Cardiac fibroblast (primary cell): ENCODE measurements at regions not wholly inside any gene's neighbourhood (a gene's known extent, or its start where the extent isn't known, plus 50 kb on each side); places are given as distances from the start of the nearest gene placed in this dataset.
"Not testable (repeated sequence)": the region's sequence is repeated elsewhere in the genome, so short reads cannot be mapped to it uniquely, and the experiment has no call there.

ENCODE experiments used
- DNase-seq, 2 donors: peaks; one replicate each; pipeline versions ENCODE4 v3.0.0 to v3.0.0-alpha.2; 2010; ENCODE audit warnings: low read depth in 2 of 2
- H3K4me3 ChIP-seq, 2 donors: replicated peaks in 1 of 2; 1 replicate in 1 of 2; 2 replicates in 1 of 2; pipeline ENCODE4 v1.5.1; 2011; ENCODE audit warnings: low read depth in 2 of 2, low read length in 2 of 2, mild to moderate bottlenecking in 2 of 2, moderate library complexity in 1 of 2
- CTCF ChIP-seq: IDR thresholded peaks from one replicate; pipeline ENCODE4 v1.5.1; 2011; ENCODE audit warnings: low read depth, mild to moderate bottlenecking, low read length, inconsistent platforms

GRCh38 chr14:106134886-106135285 is 608.5 kb downstream of the TMEM121 start:
- no peak overlapping the region for H3K4me3 ChIP-seq
- TF ChIP-seq CTCF: no peak
- no peak for DNase-seq

- H3K4me3 ChIP-seq: no peak overlapping the region
- no peak for TF ChIP-seq CTCF
- DNase-seq: no peak
Observed at GRCh38 chr14:106141242-106142220, 615.1 kb downstream of the TMEM121 start.

GRCh38 chr14:106145731-106146130 is 619.3 kb downstream of the TMEM121 start:
- H3K4me3 ChIP-seq, DNase-seq: not testable (repeated sequence)

GRCh38 chr14:106153362-106153955 is 627.1 kb downstream of the TMEM121 start:
- not testable (repeated sequence) for H3K4me3 ChIP-seq
- DNase-seq: peak; percentile 6 to 26

GRCh38 chr14:106163316-106163715 is 636.9 kb downstream of the TMEM121 start:
- no peak for DNase-seq
- TF ChIP-seq CTCF: no peak
- H3K4me3 ChIP-seq: no peak overlapping the region

More at GRCh38 chr14:106153362-106153955, 627.1 kb downstream of the TMEM121 start:
- peak; percentile 57 for TF ChIP-seq CTCF

GRCh38 chr14:106163812-106164211 is 637.4 kb downstream of the TMEM121 start:
- DNase-seq, H3K4me3 ChIP-seq: not testable (repeated sequence)

- no peak for TF ChIP-seq CTCF
- H3K4me3 ChIP-seq: no peak overlapping the region
- DNase-seq: no peak
Observed at GRCh38 chr14:106166232-106166631, 639.8 kb downstream of the TMEM121 start.
